NCI-H2029 (cell line): ENCODE measurements at regions not wholly inside any gene's neighbourhood (a gene's known extent, or its start where the extent isn't known, plus 50 kb on each side); places are given as distances from the start of the nearest gene placed in this dataset.

Source experiments
- DNase-seq: peaks from one replicate; lab custom pipeline; 2025; lab: John Stamatoyannopoulos, UW

DNA sequence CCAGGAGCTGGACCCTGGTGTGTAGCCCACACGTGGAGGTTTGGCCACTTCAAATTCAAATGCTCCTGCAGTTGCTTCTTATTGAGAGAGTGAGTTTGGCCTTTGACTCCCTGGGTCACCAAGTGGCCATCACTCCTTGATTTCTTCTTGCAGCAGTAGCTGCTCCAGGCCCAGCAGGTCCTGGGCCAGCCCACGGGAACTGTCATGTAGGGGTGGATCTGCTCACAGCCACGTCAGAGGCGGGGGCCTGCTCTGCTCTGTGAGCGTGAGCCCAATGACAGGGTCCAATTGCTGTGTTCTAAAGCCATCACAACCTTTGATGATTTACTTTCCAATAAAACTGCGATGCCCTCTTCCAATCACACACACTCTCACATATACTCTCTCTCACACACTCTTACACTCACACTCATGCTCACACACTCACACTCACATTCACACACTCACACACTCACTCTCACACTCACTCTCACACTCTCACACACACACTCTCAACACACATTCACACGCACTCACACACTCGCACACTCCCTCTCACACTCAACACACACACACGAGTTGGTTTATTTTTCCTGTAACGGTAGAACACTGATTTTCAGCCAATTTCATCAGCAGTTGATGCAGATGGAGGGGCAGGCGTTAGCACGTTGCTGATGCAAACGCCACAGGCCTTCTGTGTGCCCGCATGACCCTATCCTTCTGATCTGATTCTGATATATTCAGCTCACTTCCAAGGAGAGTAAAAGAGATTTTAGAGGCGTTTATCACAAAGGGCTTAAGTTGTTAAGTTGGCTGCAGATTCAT lies 210.7 kb upstream of the PPP2R2D start:
- no peak for DNase-seq

DNA sequence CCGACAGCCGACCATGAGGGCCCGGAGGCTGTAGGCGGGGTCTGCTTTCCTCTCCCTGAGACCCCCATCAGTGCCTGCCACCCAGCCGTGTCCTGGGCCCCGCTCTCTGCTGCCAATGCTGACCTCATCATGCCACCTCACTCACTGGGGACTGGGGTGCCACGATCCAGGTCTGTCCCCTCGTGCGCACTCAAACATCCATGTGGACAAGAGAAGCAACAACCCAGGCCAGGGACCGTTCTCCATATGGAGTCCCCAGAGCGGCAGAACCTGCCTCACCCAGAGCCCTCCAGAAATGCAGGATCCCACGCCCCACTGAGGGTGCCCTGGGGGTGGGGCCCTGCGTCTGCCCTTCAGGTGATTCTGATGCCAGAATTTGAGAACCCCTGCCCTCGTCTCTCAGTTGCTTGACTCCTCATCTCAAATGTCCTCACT lies 210.0 kb upstream of the PPP2R2D start:
- DNase-seq: no peak

DNA sequence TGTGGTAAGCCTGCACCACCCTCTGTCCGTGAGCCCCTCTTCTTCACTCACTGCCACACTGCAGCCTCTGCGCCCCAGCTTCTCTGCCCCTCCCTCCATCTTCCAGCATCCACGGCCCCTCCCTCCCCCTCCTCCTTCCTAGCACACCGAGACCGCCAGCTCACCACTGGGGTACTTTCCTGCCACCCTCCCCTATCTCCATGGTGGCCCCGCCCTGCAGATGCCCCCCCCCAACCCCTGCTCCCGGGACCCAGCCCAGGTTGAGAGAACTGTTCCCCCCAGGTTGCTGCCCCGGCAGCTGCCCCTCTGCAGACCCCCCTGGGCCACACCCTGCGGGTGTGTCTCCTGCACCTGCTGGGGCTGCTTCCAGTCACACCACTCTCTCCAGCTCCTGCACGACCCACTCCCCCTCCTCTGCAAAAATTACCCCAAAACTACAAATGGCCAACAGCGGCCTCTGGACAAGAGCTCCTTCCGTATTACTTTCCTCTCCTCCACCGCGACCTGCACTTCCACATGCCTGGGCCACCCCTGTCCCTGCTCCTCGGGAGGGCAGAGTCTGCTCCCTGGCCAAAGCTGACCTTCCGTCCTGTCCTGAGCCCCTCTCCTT lies 209.2 kb upstream of the PPP2R2D start:
- no peak for DNase-seq

DNA sequence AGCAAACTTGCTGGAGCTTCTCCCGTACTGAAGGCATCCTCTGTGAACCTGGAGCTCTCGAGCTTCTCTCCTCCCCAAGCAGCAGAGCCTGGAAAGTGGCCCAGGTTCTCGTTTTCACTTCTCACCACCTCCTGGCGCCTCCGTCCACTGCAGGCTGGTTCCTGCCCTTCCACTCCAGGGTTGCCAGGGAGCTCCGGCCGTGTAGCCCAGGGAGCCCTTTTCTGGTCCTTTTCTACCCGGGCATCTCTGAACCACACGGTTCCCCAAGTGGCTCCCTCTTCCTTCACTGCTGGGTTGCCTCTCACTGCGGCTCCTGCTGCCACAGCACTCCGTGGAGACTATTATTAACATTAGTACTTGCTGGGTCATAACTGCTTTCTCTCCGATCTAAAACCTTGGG lies 208.6 kb upstream of the PPP2R2D start:
- no peak for DNase-seq

DNA sequence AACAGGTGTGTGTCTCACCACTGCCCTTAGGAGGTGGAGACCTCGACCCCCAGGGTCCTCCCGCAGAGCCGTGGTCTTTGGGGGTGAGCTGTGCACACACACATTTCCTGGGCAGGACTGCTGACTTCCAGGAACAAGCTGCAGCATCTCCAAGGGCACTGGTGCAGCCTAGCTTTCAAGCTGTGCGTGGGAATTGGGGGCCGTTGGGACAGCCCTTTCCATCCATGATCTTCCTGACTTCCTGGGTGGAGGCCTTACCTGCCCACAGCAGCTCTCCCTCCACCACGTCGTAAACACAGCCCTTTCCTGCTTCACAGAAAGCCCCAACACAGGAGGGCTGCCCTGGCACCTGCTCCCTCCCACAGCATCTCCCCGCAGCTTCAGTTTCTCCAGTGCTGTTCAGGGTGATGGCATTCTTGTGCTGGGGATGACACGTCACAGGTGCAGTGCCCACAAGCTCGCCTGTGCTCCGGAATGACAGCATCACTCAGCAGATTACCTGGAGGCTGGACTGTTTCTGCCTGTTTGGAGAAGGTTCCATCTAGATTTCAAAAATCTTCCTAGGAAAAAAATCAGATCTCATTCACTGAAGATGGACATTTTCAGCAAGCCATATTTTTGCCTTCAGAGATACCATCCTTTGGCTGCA lies 208.0 kb upstream of the PPP2R2D start:
- no peak for DNase-seq

DNA sequence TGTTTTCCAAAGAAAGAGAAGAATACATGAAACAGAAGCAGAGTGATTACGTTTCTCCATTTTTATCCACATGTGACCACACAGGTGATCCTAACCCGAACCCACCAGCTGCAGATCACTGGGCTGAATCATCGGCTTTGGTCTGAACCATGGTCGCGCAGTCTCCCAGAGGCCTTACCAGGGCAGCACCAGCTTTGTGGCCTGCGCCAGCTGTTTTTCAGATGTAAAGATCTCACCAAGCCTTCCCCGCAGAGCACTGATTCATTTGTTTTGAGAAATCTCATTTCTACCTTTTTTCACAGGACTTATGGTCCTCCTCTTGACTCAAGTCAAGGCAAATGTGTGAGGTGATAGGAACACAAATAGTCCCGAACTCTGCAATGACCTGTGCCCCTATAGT lies 207.0 kb upstream of the PPP2R2D start:
- no peak for DNase-seq

DNA sequence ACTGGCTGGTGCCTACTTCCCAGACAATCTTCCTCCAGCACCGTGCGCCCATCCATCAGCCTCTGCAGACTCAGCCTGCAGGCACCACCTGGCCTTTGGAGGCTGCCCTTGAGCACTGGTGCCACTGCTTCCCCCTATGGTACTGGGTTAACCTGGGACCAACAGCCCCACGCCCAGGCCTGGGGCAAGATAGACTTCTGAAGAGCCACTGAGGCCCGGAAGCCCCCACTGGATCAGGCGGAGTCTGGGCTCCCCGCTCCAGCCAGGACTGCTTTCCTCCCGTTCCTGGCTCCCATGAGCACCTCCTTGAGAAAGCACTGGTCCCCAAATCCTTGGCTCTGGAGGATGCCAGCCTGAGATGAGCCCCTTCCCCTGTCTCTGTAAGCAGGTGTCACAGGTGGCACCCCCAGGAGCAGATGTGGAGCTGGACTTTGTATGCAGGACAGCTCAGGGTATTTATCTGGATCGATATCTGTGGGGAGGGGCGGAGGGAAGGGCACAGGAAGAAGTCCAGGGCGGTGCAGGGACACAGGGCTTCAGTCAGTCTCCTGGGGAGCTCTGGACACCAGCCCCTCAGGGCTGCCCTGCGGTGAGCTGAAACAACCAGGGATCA lies 206.5 kb upstream of the PPP2R2D start:
- DNase-seq: no peak

DNA sequence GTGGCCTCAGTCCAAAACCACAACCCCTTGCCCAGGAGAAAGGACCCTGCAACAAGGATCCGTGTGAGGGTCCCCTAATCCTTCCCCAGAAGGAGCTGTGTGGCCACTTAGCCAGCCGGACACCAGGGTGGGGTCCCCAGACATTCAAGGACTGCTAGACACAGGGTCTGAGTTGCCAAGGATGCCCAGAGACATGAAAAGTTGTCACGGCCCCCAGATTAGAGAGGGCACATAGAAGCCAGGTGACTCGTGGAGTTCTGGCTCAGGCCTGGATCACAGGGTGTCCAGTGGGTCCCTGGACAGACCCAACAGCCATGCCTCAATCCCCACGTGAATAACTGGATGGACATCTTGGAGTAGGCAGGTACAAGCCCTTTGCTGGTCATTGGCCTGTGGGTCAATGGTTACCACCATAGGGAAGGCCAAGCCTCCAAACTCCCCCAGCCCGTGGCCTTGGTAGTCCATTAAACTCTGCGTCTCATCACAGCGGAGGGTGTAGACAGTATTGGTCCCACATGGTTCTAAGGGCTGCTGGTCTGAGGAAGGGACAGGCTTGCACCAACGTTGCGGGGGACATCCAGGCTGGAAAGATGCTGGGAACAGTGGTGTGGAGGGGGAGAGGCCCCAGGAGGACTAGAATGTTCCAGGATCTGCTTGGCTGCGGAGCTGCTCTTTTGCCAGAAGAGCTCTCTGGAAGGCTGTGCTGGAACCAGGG lies 205.9 kb upstream of the PPP2R2D start:
- no peak for DNase-seq

DNA sequence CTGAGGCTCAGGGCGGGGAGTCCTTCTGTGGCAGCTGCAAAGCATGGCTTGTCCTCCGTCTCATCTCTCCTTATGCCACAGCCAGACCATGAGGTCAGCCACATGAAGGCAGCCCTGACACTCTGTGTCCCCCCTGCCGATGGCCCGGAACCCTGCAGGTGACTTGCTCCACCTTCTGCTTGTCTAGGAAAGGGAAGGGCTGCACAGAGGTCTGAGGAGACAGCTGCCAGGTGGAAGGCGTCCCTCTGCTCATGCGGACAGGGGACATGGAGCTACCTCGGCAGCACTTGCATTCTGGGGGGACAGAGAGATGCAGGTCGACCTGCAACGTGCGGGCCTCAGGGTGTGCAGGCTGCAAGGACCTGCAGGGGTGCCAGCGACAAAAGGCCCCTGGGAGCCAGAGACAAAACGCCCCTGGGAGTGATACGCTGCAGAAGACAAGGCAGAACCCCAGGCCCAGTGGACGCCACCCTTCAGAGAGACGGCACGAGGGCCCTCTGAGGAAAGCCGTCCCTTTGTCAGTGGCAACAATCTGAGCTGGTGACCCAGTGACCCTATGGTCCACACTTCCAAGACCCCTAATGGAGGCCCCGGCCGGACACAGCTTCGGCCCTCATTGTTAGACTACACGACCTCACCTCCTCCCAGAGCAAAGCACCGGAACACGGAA lies 205.2 kb upstream of the PPP2R2D start:
- no peak for DNase-seq

DNA sequence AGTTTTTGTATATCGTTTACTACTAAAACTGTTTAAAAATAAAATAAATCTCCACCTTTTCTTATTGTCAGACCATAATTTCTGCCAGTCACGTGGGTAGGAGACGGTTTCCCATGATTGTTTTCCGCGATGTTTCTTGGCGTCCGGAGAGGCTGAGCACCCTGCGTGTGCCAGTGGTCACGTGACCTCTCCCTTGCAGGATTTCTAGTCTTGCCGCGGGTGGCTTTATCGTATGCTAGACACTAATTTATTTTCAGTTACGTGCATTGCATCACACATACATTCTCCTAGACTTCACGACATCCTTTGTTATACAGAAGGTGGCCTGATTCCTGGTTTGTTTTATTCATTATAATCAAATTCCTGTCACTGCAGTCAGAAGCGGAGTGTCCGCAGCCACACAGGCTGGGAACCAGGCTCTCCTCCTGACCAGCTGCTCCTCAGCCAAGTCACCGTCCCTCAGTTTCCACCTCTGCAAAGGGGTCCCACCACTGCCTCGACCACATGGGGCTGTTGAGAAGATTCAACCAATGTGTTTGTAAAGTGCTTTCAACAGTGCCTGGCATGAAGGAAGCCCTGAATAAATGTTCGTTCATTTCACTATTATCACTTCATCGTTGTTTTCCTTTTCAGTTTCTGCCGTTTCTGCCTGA lies 203.2 kb upstream of the PPP2R2D start:
- peak; percentile 14 for DNase-seq

DNA sequence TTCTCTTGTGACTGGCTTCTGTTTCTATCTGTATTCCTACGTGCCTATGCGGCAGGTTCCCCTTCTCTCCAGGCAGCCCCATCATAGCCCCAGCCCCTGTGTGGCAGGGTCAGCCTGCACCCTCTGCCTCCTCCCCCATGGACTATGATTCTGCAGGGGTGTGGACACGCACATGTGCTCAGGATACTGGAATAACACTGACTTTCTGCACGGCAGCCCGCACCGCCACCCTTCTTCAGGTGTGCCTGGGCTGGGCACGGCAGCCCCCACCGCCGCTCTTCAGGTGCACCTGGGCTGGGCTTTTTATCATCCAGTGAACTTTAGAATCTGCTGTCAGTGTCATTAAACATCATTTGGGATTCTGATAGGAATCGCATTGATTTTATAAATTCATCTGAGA lies 202.6 kb upstream of the PPP2R2D start:
- DNase-seq: no peak

DNA sequence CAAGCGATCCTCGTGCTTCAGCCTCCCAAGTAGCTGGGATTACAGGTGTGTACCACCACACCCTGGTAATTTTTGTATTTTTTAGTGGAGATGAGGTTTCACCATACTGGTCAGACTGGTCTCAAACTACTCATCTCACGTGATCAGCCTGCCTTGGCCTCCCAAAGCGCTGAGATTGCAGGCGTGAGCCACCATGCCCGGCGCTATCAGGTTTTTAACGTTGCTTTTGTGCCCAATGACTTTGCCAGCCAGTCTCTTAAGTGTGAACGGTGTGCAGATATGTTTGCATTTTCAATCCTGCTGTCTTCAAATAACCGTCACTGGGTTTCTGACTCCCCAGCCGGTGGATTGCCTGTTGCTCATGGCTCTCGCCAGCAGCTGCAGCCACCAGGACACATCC lies 201.8 kb upstream of the PPP2R2D start:
- no peak for DNase-seq

DNA sequence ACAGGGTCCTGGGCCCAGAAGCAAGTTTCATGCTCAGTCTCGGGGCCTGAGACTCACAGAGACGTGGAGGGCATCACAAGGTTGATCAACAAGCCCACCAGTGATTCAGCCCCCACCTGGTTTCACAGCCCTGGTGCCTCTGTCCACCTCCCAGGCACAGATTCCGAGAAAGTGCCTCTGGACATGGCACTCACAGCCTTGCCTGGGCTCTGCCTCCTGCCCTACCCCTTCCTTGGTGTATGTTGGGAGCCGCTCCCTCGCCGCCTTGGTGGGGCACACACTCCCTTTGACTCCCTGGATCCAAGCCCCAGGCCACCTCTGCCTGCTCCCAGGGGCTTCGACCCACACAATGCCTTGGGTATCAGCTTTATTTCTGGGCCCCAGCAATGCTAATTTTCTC lies 200.8 kb upstream of the PPP2R2D start:
- DNase-seq: no peak

DNA sequence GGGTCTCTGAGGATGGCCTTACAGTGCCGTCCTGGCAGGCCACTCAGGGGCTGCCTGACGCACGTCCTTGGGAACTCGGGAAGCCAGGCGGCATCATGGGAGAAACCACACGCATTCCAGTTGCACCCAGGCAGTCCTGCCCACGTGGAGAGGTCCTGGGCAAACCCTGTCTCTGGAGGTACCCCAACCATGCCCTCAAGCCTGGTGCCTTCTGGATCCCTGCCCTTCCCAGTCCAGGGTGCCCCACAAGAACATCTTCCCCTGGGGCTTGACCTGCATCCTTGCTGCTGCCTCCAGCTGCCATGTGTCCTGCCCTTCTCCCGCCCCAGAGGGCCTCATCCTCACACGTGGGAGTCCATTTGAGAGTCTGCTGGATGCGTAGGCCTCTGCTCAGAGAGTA lies 200.3 kb upstream of the PPP2R2D start:
- no peak for DNase-seq

DNA sequence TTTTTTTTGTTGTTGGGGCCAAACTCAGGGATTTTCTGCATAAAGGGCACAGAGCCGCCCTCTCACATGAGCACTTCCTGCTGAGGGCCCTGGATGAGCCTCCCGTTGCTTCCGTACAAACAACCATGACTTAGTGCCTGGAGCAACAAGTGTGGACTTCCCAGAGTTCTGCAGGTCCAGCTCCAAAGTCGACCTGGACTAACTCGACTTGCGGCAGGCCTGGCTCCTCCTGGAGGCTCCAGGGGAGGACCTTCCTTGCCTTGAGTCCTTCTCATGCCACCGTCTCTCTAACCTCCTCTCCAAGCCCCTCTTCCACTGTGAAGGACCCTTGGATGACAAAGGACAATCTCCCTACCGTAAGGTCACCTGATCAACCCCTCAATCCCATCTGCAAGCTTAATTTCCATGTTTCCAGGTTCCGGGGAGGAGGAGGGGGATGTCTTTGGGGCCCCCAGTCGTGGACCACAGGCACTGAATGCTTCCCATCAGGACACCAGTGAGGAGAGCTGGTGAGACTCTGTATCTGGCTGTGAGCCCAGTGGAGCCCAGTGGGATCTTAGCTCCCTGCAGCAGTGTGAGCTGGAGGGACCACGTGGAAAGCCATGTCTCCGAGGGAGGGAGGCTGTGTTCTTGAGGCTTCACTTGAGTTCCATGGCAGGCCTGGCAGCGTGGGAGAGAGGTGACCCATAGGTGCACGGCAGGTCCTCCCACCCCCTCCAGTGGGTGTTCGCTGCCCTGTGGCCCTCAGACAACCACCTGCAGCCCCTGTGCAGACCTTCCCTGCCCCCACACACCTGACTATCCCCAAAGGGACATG lies 199.5 kb upstream of the PPP2R2D start:
- no peak for DNase-seq

DNA sequence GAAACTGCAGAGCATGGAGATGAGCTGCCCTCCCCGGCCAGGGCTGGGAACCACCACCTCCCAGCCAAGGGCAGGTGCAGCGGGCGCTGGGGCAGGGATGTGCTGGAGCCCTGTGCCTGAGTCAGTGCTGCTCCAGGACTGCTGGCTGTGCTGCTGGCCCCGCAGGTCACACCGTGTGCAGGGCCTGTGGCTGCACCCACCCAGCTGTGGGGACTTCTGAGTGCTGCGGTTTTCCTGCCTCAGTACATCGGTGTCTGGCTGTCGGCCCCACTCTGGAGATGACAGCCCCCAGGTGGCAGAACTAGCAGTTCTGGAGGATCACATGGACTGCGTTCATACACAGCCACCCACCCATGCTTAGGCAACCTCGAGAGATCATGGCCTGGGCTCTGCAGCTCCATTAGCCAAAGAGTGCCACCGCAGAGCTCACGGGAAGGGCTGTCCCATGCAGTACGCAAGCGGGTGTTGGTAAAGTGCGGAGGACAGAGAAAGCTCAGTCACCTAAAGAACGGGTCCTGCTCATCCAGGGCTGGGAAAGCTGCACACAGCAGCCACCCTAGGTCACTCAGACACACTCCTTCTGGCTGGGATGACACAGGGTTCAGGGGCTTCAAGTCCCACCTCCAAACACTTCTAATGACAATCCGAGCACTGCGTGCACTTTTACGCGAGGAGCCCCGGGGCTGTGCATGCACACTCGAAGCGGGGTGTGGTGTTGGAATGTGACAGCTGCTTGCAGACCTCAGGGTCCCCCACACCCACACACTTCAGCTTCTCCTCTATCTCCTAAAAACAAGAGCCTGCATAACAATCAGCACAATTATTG lies 198.1 kb upstream of the PPP2R2D start:
- DNase-seq: no peak

DNA sequence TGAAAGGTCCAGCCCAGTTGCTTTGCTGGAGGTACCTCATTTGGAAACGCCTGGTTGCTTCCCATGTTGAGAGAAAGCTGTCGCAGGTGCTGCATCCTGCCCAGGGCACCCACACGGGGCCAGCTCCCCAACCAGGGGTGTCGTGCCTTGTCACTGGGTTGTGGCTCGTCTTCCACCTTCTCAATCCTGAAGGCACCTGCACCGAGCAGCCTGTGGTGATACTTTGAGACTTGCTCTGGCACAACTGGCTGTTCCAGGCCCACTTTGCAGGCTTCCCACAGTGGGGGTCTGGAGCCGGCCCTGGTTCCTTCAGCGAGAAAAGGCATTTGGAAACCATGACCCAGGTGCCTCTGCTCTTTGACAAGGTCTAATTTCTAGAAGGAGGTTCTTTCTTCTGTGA lies 197.3 kb upstream of the PPP2R2D start:
- DNase-seq: no peak

DNA sequence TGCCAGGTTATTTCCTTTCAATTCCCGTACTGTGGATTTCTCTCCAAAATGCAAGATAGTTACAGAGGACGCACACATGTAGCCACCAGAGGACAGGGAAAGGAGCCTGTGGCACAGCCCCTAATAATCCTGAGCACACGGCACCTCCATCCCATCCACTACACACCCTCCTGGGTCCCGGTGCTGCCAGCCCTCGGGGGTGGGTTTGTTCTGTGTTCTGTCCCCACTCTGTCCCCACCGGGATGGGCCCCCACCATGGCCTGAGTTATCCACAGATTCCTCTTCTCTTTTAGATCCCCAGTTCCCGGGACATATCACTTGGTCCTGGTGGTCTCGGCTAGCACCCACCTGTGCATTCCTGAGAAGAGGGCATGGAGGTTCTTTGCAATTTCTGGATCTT lies 196.9 kb upstream of the PPP2R2D start:
- DNase-seq: no peak

DNA sequence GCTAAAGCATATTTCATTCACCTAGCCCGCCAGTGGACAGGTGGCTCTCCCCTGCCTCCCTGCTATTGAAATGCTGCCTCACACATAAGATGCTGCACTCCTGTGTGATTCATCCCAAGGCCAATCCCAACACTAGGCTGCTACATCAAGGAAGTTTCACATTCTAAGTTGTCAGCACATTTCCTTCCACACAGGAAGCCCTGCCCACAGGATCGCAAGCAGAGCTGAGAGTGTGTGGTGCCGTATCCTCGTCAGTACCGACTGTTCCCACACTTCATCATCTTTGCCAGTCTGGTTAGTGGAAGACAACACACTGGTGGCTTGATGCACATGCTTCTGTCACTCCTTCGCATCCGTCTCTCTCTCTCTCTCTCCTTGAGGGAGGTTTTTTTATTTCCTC lies 194.3 kb upstream of the PPP2R2D start:
- DNase-seq: no peak
